HEK293 (cell line): ENCODE measurements at regions not wholly inside any gene's neighbourhood (a gene's known extent, or its start where the extent isn't known, plus 50 kb on each side); places are given as distances from the start of the nearest gene placed in this dataset.

Experiments used
- CTCF ChIP-seq: fragments of 450-650 bp; formaldehyde crosslinking; IDR thresholded peaks from 2 replicates; pipeline ENCODE4 v1.5.1; 2016; ENCODE audit warnings: missing biosample characterization, missing genetic modification characterization
- EGR2 ChIP-seq: fragments of 450-650 bp; formaldehyde crosslinking; IDR thresholded peaks from 2 replicates; pipeline ENCODE4 v1.5.1; 2016; ENCODE audit warnings: low read depth, missing biosample characterization, missing genetic modification characterization
- KLF16 ChIP-seq: fragments of 450-650 bp; formaldehyde crosslinking; IDR thresholded peaks from 2 replicates; pipeline ENCODE4 v1.5.1; 2017; ENCODE audit warnings: missing biosample characterization, missing genetic modification characterization
- RBAK ChIP-seq: fragments of 450-650 bp; formaldehyde crosslinking; IDR thresholded peaks from 2 replicates; pipeline ENCODE4 v1.5.1; 2016; ENCODE audit warnings: missing biosample characterization, missing genetic modification characterization
- TCF7L2 ChIP-seq: IDR thresholded peaks from 2 replicates; pipeline ENCODE4 v1.6.1; 2011; ENCODE audit warnings: low read depth, mild to moderate bottlenecking, inconsistent platforms, low read length, moderate library complexity, borderline replicate concordance
- ZBTB48 ChIP-seq: fragments of 450-650 bp; formaldehyde crosslinking; IDR thresholded peaks from 2 replicates; pipeline ENCODE4 v1.5.1; 2016; ENCODE audit warnings: missing biosample characterization, missing genetic modification characterization
- ZNF24 ChIP-seq: fragments of 450-650 bp; formaldehyde crosslinking; IDR thresholded peaks from 2 replicates; pipeline ENCODE4 v1.5.1; 2016; ENCODE audit warnings: missing biosample characterization, missing genetic modification characterization
- ZNF404 ChIP-seq: fragments of 450-650 bp; formaldehyde crosslinking; IDR thresholded peaks from 2 replicates; pipeline ENCODE4 v1.5.1; 2017; ENCODE audit warnings: missing biosample characterization, missing genetic modification characterization
- ZNF473 ChIP-seq: fragments of 450-650 bp; formaldehyde crosslinking; IDR thresholded peaks from 2 replicates; pipeline ENCODE4 v1.5.1; 2017; ENCODE audit warnings: missing biosample characterization, missing genetic modification characterization
- ZNF548 ChIP-seq: fragments of 450-650 bp; formaldehyde crosslinking; IDR thresholded peaks from 2 replicates; pipeline ENCODE4 v1.5.1; 2016; ENCODE audit warnings: missing biosample characterization, missing genetic modification characterization
- ZNF585B ChIP-seq: fragments of 450-650 bp; formaldehyde crosslinking; IDR thresholded peaks from 2 replicates; pipeline ENCODE4 v1.5.1; 2016; ENCODE audit warnings: missing biosample characterization, missing genetic modification characterization
- ZNF670 ChIP-seq: fragments of 450-650 bp; formaldehyde crosslinking; IDR thresholded peaks from 2 replicates; pipeline ENCODE4 v1.5.1; 2016; ENCODE audit warnings: missing biosample characterization, missing genetic modification characterization, low read depth
- ZNF704 ChIP-seq: fragments of 450-650 bp; formaldehyde crosslinking; IDR thresholded peaks from 2 replicates; pipeline ENCODE4 v1.5.1; 2016; ENCODE audit warnings: missing biosample characterization, missing genetic modification characterization

- TF ChIP-seq ZNF24 (tag by site-specific recombination) (no peak), ZNF704 (no peak), TCF7L2 (no peak), ZNF404 (tag by site-specific recombination) (no peak), CTCF (tag by site-specific recombination) (no peak), ZNF548 (no peak), ZNF670 (tag by site-specific recombination) (no peak), ZNF473 (no peak), KLF16 (tag by site-specific recombination) (no peak), RBAK (no peak), ZNF585B (tag by site-specific recombination) (no peak), ZBTB48 (tag by site-specific recombination) (no peak), EGR2 (tag by site-specific recombination) (no peak)
Observed at GRCh38 chr11:82559609-82560008, 174.1 kb downstream of the FAM181B start.
